Astrocyte (in vitro differentiated cells and primary cell): ENCODE measurements at regions not wholly inside any gene's neighbourhood (a gene's known extent, or its start where the extent isn't known, plus 50 kb on each side); places are given as distances from the start of the nearest gene placed in this dataset.

Experiments used
- DNase-seq: peaks from one replicate; pipeline ENCODE4 v3.0.0-alpha.2; 2010; ENCODE audit warnings: low read depth
- FAIRE-seq: peaks from 2 replicates; lab custom pipeline; 2011; peaks lifted over from hg19 to GRCh38; lab: Jason Lieb, UNC
- H2AFZ ChIP-seq: 2 replicates; pipeline ENCODE4 v1.6.0; 2012; ENCODE audit warnings: low read depth, low read length, inconsistent platforms
- H3K27ac ChIP-seq: 2 replicates; pipeline ENCODE4 v1.5.1; 2011; ENCODE audit warnings: low read depth, low read length, inconsistent platforms
- H3K27me3 ChIP-seq: 2 replicates; pipeline ENCODE4 v1.6.0; 2011; ENCODE audit warnings: low read length, inconsistent platforms; ENCODE audit not compliant: insufficient read depth
- H3K36me3 ChIP-seq: 2 replicates; pipeline ENCODE4 v1.5.1; 2011; ENCODE audit warnings: low read length, inconsistent platforms; ENCODE audit not compliant: insufficient read depth
- H3K4me1 ChIP-seq: 2 replicates; pipeline ENCODE4 v1.5.1; 2011; ENCODE audit warnings: low read length, inconsistent platforms; ENCODE audit not compliant: insufficient read depth
- H3K4me2 ChIP-seq: 2 replicates; pipeline ENCODE4 v1.6.0; 2012; ENCODE audit warnings: low read length, inconsistent platforms
- H3K4me3 ChIP-seq: 2 replicates; pipeline ENCODE4 v1.5.1; 2011; ENCODE audit warnings: low read depth, mild to moderate bottlenecking, low read length, inconsistent platforms; ENCODE audit not compliant: insufficient read depth
- H3K79me2 ChIP-seq: 2 replicates; pipeline ENCODE4 v1.6.0; 2012; ENCODE audit warnings: mild to moderate bottlenecking, low read length, inconsistent platforms; ENCODE audit not compliant: insufficient read depth
- H3K9ac ChIP-seq: 2 replicates; pipeline ENCODE4 v1.6.0; 2012; ENCODE audit warnings: mild to moderate bottlenecking, low read length, inconsistent platforms
- H3K9me3 ChIP-seq: 2 replicates; pipeline ENCODE4 v1.5.1; 2012; ENCODE audit warnings: low read depth, mild to moderate bottlenecking, low read length, inconsistent platforms; ENCODE audit not compliant: insufficient read depth
- H4K20me1 ChIP-seq: 2 replicates; pipeline ENCODE4 v1.6.0; 2012; ENCODE audit warnings: low read length, inconsistent platforms; ENCODE audit not compliant: insufficient read depth
- H3K27ac Mint-ChIP-seq: one replicate; pipeline ENCODE4 v1.8.0; 2021; ENCODE audit warnings: mild to moderate bottlenecking, mixed read lengths; ENCODE audit not compliant: unreplicated experiment
- H3K27me3 Mint-ChIP-seq: one replicate; pipeline ENCODE4 v1.8.0; 2021; ENCODE audit warnings: low read depth, mixed read lengths; ENCODE audit not compliant: unreplicated experiment
- H3K36me3 Mint-ChIP-seq: one replicate; pipeline ENCODE4 v1.8.0; 2021; ENCODE audit warnings: low read depth, mixed read lengths; ENCODE audit not compliant: unreplicated experiment
- H3K4me1 Mint-ChIP-seq: one replicate; pipeline ENCODE4 v1.8.0; 2021; ENCODE audit warnings: low read depth, mixed read lengths; ENCODE audit not compliant: unreplicated experiment
- H3K4me3 Mint-ChIP-seq: one replicate; pipeline ENCODE4 v1.8.0; 2021; ENCODE audit warnings: mild to moderate bottlenecking, moderate library complexity, mixed read lengths; ENCODE audit not compliant: unreplicated experiment
- H3K9me3 Mint-ChIP-seq: one replicate; pipeline ENCODE4 v1.8.0; 2021; ENCODE audit warnings: mild to moderate bottlenecking, mixed read lengths; ENCODE audit not compliant: unreplicated experiment
- EZH2 ChIP-seq: IDR thresholded peaks from 2 replicates; pipeline ENCODE4 v1.6.1; 2012; ENCODE audit warnings: mild to moderate bottlenecking, low read length, inconsistent platforms; ENCODE audit not compliant: insufficient read depth
- TF ChIP-seq, protein P1 (sequence below): IDR thresholded peaks from 2 replicates; pipeline ENCODE4 v1.5.1; 2011; ENCODE audit warnings: low read depth, mild to moderate bottlenecking, inconsistent platforms, low read length, moderate library complexity; ENCODE audit not compliant: insufficient read depth

DNA sequence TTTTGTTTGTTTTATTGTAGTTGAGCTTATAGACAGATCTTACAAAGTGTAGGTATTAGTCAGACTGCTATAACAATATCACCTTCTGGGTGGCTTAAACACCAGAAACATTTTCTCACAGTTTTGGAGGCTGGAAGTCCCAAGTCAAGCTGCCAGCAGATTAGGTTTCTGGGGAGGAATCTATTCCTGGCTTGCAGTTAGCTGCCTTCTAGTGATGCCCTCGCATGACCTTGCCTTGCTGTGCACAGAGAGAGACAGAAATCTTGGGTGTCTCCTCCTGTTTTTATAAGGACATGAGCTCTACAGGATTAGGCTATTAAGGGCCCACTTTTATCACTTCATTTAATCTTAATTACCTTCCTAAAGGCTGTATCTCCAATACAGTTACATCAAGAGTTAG is 1635.2 kb downstream of the FAM181B start:
- Histone ChIP-seq H3K9me3 (no peaks in the 10 kb centered on the region), H3K9ac (no peak overlapping the region), H3K27ac (no peak overlapping the region), H3K27me3 (no peaks in the 10 kb centered on the region), H3K36me3 (no peaks in the 10 kb centered on the region), H4K20me1 (no peaks in the 10 kb centered on the region), H3K4me3 (no peak overlapping the region), H3K79me2 (no peaks in the 10 kb centered on the region), H2AFZ (no peak overlapping the region), H3K4me1 (no peaks in the 10 kb centered on the region), H3K4me2 (no peak overlapping the region)
- Mint-ChIP-seq H3K9me3 (no peaks in the 10 kb centered on the region), H3K4me3 (no peak overlapping the region), H3K27me3 (no peaks in the 10 kb centered on the region), H3K27ac (no peak overlapping the region), H3K36me3 (no peaks in the 10 kb centered on the region), H3K4me1 (no peaks in the 10 kb centered on the region)
- DNase-seq (no peak), FAIRE-seq (no peak)
- TF ChIP-seq, protein P1, sequence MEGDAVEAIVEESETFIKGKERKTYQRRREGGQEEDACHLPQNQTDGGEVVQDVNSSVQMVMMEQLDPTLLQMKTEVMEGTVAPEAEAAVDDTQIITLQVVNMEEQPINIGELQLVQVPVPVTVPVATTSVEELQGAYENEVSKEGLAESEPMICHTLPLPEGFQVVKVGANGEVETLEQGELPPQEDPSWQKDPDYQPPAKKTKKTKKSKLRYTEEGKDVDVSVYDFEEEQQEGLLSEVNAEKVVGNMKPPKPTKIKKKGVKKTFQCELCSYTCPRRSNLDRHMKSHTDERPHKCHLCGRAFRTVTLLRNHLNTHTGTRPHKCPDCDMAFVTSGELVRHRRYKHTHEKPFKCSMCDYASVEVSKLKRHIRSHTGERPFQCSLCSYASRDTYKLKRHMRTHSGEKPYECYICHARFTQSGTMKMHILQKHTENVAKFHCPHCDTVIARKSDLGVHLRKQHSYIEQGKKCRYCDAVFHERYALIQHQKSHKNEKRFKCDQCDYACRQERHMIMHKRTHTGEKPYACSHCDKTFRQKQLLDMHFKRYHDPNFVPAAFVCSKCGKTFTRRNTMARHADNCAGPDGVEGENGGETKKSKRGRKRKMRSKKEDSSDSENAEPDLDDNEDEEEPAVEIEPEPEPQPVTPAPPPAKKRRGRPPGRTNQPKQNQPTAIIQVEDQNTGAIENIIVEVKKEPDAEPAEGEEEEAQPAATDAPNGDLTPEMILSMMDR: no peak
- no peak for TF ChIP-seq EZH2

GRCh38 chr11:81092522-81092921 is 1641.1 kb downstream of the FAM181B start:
- H3K4me3 Mint-ChIP-seq: no peak overlapping the region
- no peak overlapping the region for H2AFZ ChIP-seq
- H3K36me3 ChIP-seq: no peaks in the 10 kb centered on the region
- H4K20me1 ChIP-seq: no peaks in the 10 kb centered on the region
- H3K4me1 Mint-ChIP-seq: no peaks in the 10 kb centered on the region
- H3K4me1 ChIP-seq: no peaks in the 10 kb centered on the region
- H3K27ac ChIP-seq: no peak overlapping the region
- no peaks in the 10 kb centered on the region for H3K79me2 ChIP-seq
- no peak for TF ChIP-seq EZH2
- TF ChIP-seq, protein P1: no peak
- DNase-seq: no peak
- H3K9me3 ChIP-seq: no peaks in the 10 kb centered on the region
- no peak for FAIRE-seq
- H3K4me3 ChIP-seq: no peak overlapping the region
- no peaks in the 10 kb centered on the region for H3K9me3 Mint-ChIP-seq
- H3K36me3 Mint-ChIP-seq: no peaks in the 10 kb centered on the region
- no peak overlapping the region for H3K27ac Mint-ChIP-seq
- no peak overlapping the region for H3K9ac ChIP-seq
- H3K4me2 ChIP-seq: no peak overlapping the region
- no peaks in the 10 kb centered on the region for H3K27me3 ChIP-seq
- H3K27me3 Mint-ChIP-seq: no peaks in the 10 kb centered on the region

DNA sequence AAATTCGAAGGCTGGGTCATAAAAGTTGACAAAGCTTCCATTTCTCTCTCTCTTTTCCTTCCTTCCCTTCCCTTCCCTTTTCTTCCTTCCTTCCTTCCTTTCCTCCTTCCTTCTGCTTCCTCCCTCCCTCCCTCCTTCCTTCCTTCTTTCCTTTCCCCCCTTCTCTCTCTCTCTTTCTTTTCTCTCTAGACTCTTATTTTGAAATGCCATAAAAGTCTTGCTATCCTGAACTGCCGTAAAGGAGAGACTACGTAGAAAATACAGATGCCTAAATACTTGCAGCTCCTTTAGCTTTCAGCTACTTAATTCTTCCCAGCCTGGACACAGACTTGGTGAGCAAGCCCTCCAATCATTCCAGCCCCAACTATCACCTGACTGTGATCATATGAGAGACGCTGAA is 1644.4 kb downstream of the FAM181B start:
- Histone ChIP-seq H3K36me3 (no peaks in the 10 kb centered on the region), H3K9ac (no peak overlapping the region), H3K27me3 (no peaks in the 10 kb centered on the region), H3K4me2 (no peak overlapping the region), H3K79me2 (no peaks in the 10 kb centered on the region), H3K27ac (no peak overlapping the region), H4K20me1 (no peaks in the 10 kb centered on the region), H3K4me1 (no peaks in the 10 kb centered on the region), H3K9me3 (no peaks in the 10 kb centered on the region), H3K4me3 (no peak overlapping the region), H2AFZ (no peak overlapping the region)
- H3K4me3 Mint-ChIP-seq: no peak overlapping the region
- no peaks in the 10 kb centered on the region for H3K36me3 Mint-ChIP-seq
- TF ChIP-seq, protein P1: no peak
- no peak for TF ChIP-seq EZH2
- no peak for FAIRE-seq
- H3K9me3 Mint-ChIP-seq: peaks cover 3% of the 10 kb centered on the region
- H3K27me3 Mint-ChIP-seq: no peaks in the 10 kb centered on the region
- no peak for DNase-seq
- no peaks in the 10 kb centered on the region for H3K4me1 Mint-ChIP-seq
- no peak overlapping the region for H3K27ac Mint-ChIP-seq
